MM.1S (cell line): ENCODE measurements at regions not wholly inside any gene's neighbourhood (a gene's known extent, or its start where the extent isn't known, plus 50 kb on each side); places are given as distances from the start of the nearest gene placed in this dataset.

Experiments used
- DNase-seq: peaks from one replicate; pipeline ENCODE4 v3.0.0-alpha.2; 2015
- H2AFZ ChIP-seq: fragments of 300-600 bp; sonication (generic); 2 replicates; pipeline ENCODE4 v1.6.0; 2016; ENCODE audit warnings: antibody characterized with exemption, low read length
- H3F3A ChIP-seq: fragments of 300-600 bp; sonication (generic); 2 replicates; pipeline ENCODE4 v1.6.1; 2016; ENCODE audit warnings: mild to moderate bottlenecking, antibody characterized with exemption, low read length, moderate library complexity, mixed read lengths; ENCODE audit not compliant: insufficient read depth
- H3K27ac ChIP-seq: fragments of 300-600 bp; sonication (generic); 2 replicates; pipeline ENCODE4 v1.5.1; 2016; ENCODE audit warnings: mild to moderate bottlenecking, low read length
- H3K27me3 ChIP-seq: fragments of 300-600 bp; sonication (generic); replicated peaks from 2 replicates; pipeline ENCODE4 v1.6.0; 2016; ENCODE audit warnings: low read length; ENCODE audit not compliant: insufficient read depth
- H3K36me3 ChIP-seq: fragments of 300-600 bp; sonication (generic); replicated peaks from 2 replicates; pipeline ENCODE4 v1.6.1; 2016; ENCODE audit warnings: mild to moderate bottlenecking, low read length, mixed read lengths; ENCODE audit not compliant: insufficient read depth
- H3K4me1 ChIP-seq: fragments of 300-600 bp; sonication (generic); 2 replicates; pipeline ENCODE4 v1.6.1; 2016; ENCODE audit warnings: low read length, mixed read lengths
- H3K4me2 ChIP-seq: fragments of 300-600 bp; sonication (generic); 2 replicates; pipeline ENCODE4 v1.6.0; 2016; ENCODE audit warnings: low read depth, low read length
- H3K4me3 ChIP-seq: fragments of 300-600 bp; sonication (generic); 2 replicates; pipeline ENCODE4 v1.5.1; 2016; ENCODE audit warnings: low read length, mixed read lengths
- H3K79me2 ChIP-seq: fragments of 300-600 bp; sonication (generic); 2 replicates; pipeline ENCODE4 v1.6.1; 2016; ENCODE audit warnings: mixed run types, low read length, mixed read lengths
- H3K9ac ChIP-seq: fragments of 300-600 bp; sonication (generic); 2 replicates; pipeline ENCODE4 v1.6.1; 2016; ENCODE audit warnings: low read length, mixed read lengths
- H3K9me2 ChIP-seq: fragments of 300-600 bp; sonication (generic); replicated peaks from 2 replicates; pipeline ENCODE4 v1.6.1; 2016; ENCODE audit warnings: mild to moderate bottlenecking, low read length, mixed read lengths; ENCODE audit not compliant: insufficient read depth
- H3K9me3 ChIP-seq: fragments of 300-600 bp; sonication (generic); replicated peaks from 2 replicates; pipeline ENCODE4 v1.6.1; 2016; ENCODE audit warnings: mild to moderate bottlenecking, low read length, mixed read lengths; ENCODE audit not compliant: insufficient read depth
- H4K20me1 ChIP-seq: fragments of 300-600 bp; sonication (generic); 2 replicates; pipeline ENCODE4 v1.6.1; 2016; ENCODE audit warnings: mild to moderate bottlenecking, low read length, moderate library complexity, mixed read lengths; ENCODE audit not compliant: insufficient read depth
- CTCF ChIP-seq: fragments of 300-600 bp; sonication (generic); IDR thresholded peaks from 2 replicates; pipeline ENCODE4 v1.5.1; 2016; ENCODE audit warnings: antibody characterized with exemption, low read length, mixed read lengths
- EZH2 ChIP-seq: fragments of 300-600 bp; sonication (generic); optimal IDR thresholded peaks from 2 replicates; pipeline ENCODE3; 2017; ENCODE audit warnings: low read depth, mild to moderate bottlenecking, antibody characterized with exemption, low read length, mixed read lengths
- EZH2phosphoT487 ChIP-seq: fragments of 300-600 bp; sonication (generic); IDR thresholded peaks from 2 replicates; pipeline ENCODE4 v1.6.1; 2018; ENCODE audit warnings: antibody characterized with exemption, low read length

GRCh38 chr7:118793582-118793981, 569.1 kb downstream of the ANKRD7 start:
- Histone ChIP-seq H3K9ac (no peak overlapping the region), H3K27ac (no peak overlapping the region), H2AFZ (no peak overlapping the region), H3F3A (no peaks in the 10 kb centered on the region), H3K4me2 (no peak overlapping the region), H3K79me2 (no peaks in the 10 kb centered on the region), H4K20me1 (no peaks in the 10 kb centered on the region), H3K4me1 (no peaks in the 10 kb centered on the region), H3K9me2 (no peaks in the 10 kb centered on the region), H3K9me3 (no peaks in the 10 kb centered on the region), H3K36me3 (no peaks in the 10 kb centered on the region), H3K27me3 (no peaks in the 10 kb centered on the region), H3K4me3 (no peak overlapping the region)
- DNase-seq: no peak
- TF ChIP-seq EZH2 (no peak), EZH2phosphoT487 (no peak), CTCF (no peak)

DNA sequence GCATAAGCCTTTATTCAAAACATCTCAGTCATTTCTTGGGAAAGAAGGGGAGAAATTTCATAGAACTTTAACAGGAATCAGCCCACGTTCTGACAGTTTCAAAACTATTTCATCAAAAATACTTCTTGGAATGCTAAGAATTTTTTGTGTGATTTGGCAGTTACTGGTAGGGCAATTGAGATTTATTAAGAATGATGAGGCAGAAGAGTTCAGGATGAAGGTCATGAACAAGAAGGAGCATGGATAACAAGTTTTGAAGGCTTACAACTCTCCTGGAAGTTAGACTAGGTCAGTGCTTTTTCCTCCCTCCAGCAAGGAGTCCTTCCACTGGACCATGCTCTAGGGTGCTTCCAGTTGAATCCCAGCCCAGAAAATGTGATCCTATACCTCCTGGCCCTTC, 569.9 kb downstream of the ANKRD7 start:
- Histone ChIP-seq H3K9ac (no peak overlapping the region), H3K4me2 (no peak overlapping the region), H3K36me3 (no peaks in the 10 kb centered on the region), H3K27ac (no peak overlapping the region), H3K4me3 (no peak overlapping the region), H3F3A (no peaks in the 10 kb centered on the region), H3K79me2 (no peaks in the 10 kb centered on the region), H2AFZ (no peak overlapping the region), H3K27me3 (no peaks in the 10 kb centered on the region), H3K9me3 (no peaks in the 10 kb centered on the region), H4K20me1 (no peaks in the 10 kb centered on the region), H3K9me2 (no peaks in the 10 kb centered on the region), H3K4me1 (no peaks in the 10 kb centered on the region)
- DNase-seq: no peak
- no peak for TF ChIP-seq CTCF
- no peak for TF ChIP-seq EZH2
- no peak for TF ChIP-seq EZH2phosphoT487

GRCh38 chr7:118801366-118801765, 576.9 kb downstream of the ANKRD7 start:
- Histone ChIP-seq H3K79me2 (no peaks in the 10 kb centered on the region), H3K4me1 (no peaks in the 10 kb centered on the region), H2AFZ (no peak overlapping the region), H3K27me3 (no peaks in the 10 kb centered on the region), H3K4me2 (no peak overlapping the region), H3K36me3 (no peaks in the 10 kb centered on the region), H3F3A (no peaks in the 10 kb centered on the region), H3K9ac (no peak overlapping the region), H3K27ac (no peak overlapping the region), H3K4me3 (no peak overlapping the region), H4K20me1 (no peaks in the 10 kb centered on the region), H3K9me3 (no peaks in the 10 kb centered on the region), H3K9me2 (no peaks in the 10 kb centered on the region)
- TF ChIP-seq EZH2: no peak
- no peak for TF ChIP-seq CTCF
- no peak for TF ChIP-seq EZH2phosphoT487
- no peak for DNase-seq
